HG03378 (cell line): ENCODE measurements at regions not wholly inside any gene's neighbourhood (a gene's known extent, or its start where the extent isn't known, plus 50 kb on each side); places are given as distances from the start of the nearest gene placed in this dataset.
"Not testable (repeated sequence)": the region's sequence is repeated elsewhere in the genome, so short reads cannot be mapped to it uniquely, and the experiment has no call there.

Experiments
- ATAC-seq: cut with Tn5 transposase; IDR thresholded peaks from one replicate; pipeline ENCODE4 v1.9.1; 2021; ENCODE audit warnings: mild to moderate bottlenecking, moderate library complexity; ENCODE audit not compliant: unreplicated experiment

- peak; percentile 92 for ATAC-seq
Measured at GRCh38 chr4:154164931-154165839, 326.4 kb downstream of the DCHS2 start.

GRCh38 chr4:154160519-154161301 is 330.9 kb downstream of the DCHS2 start:
- ATAC-seq, result no peak

GRCh38 chr4:154158361-154159155 is 333.0 kb downstream of the DCHS2 start:
- no peak for ATAC-seq

- no peak for ATAC-seq
Measured at GRCh38 chr4:154152546-154152945, 339.1 kb downstream of the DCHS2 start.

- ATAC-seq, result not testable (repeated sequence)
Measured at GRCh38 chr4:154149236-154149635, 342.4 kb downstream of the DCHS2 start.

- ATAC-seq, result no peak
Measured at GRCh38 chr4:154143720-154144119, 347.9 kb downstream of the DCHS2 start.

GRCh38 chr4:154142664-154143063 is 348.9 kb downstream of the DCHS2 start:
- ATAC-seq, result no peak

GRCh38 chr4:154140869-154141268 is 350.7 kb downstream of the DCHS2 start:
- no peak for ATAC-seq

- ATAC-seq, result no peak
Measured at GRCh38 chr4:154137320-154137905, 348.5 kb upstream of the SFRP2 start.

- ATAC-seq, result no peak
Measured at GRCh38 chr4:154135576-154135975, 346.7 kb upstream of the SFRP2 start.

GRCh38 chr4:154132406-154132805 is 343.5 kb upstream of the SFRP2 start:
- no peak for ATAC-seq

GRCh38 chr4:154126276-154126675 is 337.4 kb upstream of the SFRP2 start:
- ATAC-seq, result no peak

GRCh38 chr4:154125340-154125739 is 336.5 kb upstream of the SFRP2 start:
- ATAC-seq, result no peak

GRCh38 chr4:154124539-154125255 is 335.8 kb upstream of the SFRP2 start:
- no peak for ATAC-seq

GRCh38 chr4:154123897-154124296 is 335.0 kb upstream of the SFRP2 start:
- ATAC-seq, result no peak

GRCh38 chr4:154120690-154121345 is 331.9 kb upstream of the SFRP2 start:
- no peak for ATAC-seq

GRCh38 chr4:154120006-154120676 is 331.3 kb upstream of the SFRP2 start:
- no peak for ATAC-seq

GRCh38 chr4:154119317-154119716 is 330.4 kb upstream of the SFRP2 start:
- ATAC-seq, result no peak

- not testable (repeated sequence) for ATAC-seq
Measured at GRCh38 chr4:154117726-154118125, 328.8 kb upstream of the SFRP2 start.
